ENCODE measurements at regions not wholly inside any gene's neighbourhood (a gene's known extent, or its start where the extent isn't known, plus 50 kb on each side); places are given as distances from the start of the nearest gene placed in this dataset.

- no peak for TF ChIP-seq EZH2 (IDR thresholded peaks at IDR 0.05; ENCODE audit: low read length, missing control alignments)
- TF ChIP-seq, protein P1, sequence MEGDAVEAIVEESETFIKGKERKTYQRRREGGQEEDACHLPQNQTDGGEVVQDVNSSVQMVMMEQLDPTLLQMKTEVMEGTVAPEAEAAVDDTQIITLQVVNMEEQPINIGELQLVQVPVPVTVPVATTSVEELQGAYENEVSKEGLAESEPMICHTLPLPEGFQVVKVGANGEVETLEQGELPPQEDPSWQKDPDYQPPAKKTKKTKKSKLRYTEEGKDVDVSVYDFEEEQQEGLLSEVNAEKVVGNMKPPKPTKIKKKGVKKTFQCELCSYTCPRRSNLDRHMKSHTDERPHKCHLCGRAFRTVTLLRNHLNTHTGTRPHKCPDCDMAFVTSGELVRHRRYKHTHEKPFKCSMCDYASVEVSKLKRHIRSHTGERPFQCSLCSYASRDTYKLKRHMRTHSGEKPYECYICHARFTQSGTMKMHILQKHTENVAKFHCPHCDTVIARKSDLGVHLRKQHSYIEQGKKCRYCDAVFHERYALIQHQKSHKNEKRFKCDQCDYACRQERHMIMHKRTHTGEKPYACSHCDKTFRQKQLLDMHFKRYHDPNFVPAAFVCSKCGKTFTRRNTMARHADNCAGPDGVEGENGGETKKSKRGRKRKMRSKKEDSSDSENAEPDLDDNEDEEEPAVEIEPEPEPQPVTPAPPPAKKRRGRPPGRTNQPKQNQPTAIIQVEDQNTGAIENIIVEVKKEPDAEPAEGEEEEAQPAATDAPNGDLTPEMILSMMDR (conservative IDR thresholded peaks at IDR 0.05 in 1 of 2, IDR thresholded peaks at IDR 0.05 in 1 of 2; ENCODE audit: low read depth in 1 of 2, low read length in 2 of 2) = no peak
- H3K9ac ChIP-seq (ENCODE audit: insufficient read depth, low read length) = no peak overlapping the region
- no peaks in the 10 kb centered on the region for H3K4me1 ChIP-seq (ENCODE audit: control insufficient read depth, extremely low read depth, insufficient read depth, low read length)
- H3K79me2 ChIP-seq (ENCODE audit: control insufficient read depth, insufficient read depth, low read length) = no peaks in the 10 kb centered on the region
- no peaks in the 10 kb centered on the region for H4K20me1 ChIP-seq (ENCODE audit: control insufficient read depth, extremely low read depth, insufficient read depth, low read length)
- no peak for DNase-seq (ENCODE audit: low read depth in 2 of 2)
- H3K4me2 ChIP-seq (ENCODE audit: extremely low read depth, insufficient read depth, low read length) = no peak overlapping the region
- no peak overlapping the region for H3K4me3 ChIP-seq (replicated peaks in 1 of 4; ENCODE audit: control extremely low read depth in 1 of 4, insufficient read depth in 1 of 4, low read depth in 3 of 4, low read length in 4 of 4)
- H2AFZ ChIP-seq (ENCODE audit: low read length) = no peak overlapping the region
- no peaks in the 10 kb centered on the region for H3K27me3 ChIP-seq (ENCODE audit: control insufficient read depth, insufficient read depth, low read length)
- no peaks in the 10 kb centered on the region for H3K9me3 ChIP-seq (ENCODE audit: control insufficient read depth, insufficient read depth, low read depth, low read length)
- H3K36me3 ChIP-seq (ENCODE audit: control insufficient read depth, insufficient read depth, low read length) = no peaks in the 10 kb centered on the region
- no peak overlapping the region for H3K27ac ChIP-seq (ENCODE audit: insufficient read depth, low read length)
Observed at GRCh38 chr3:87924485-87924884, 134.3 kb downstream of the CGGBP1 start.

GRCh38 chr3:87920549-87920948 is 138.3 kb downstream of the CGGBP1 start:
- no peaks in the 10 kb centered on the region for H3K4me1 ChIP-seq (ENCODE audit: control insufficient read depth, extremely low read depth, insufficient read depth, low read length)
- no peaks in the 10 kb centered on the region for H3K9me3 ChIP-seq (ENCODE audit: control insufficient read depth, insufficient read depth, low read depth, low read length)
- no peak overlapping the region for H2AFZ ChIP-seq (ENCODE audit: low read length)
- H3K4me3 ChIP-seq (replicated peaks in 1 of 4; ENCODE audit: control extremely low read depth in 1 of 4, insufficient read depth in 1 of 4, low read depth in 3 of 4, low read length in 4 of 4) = no peak overlapping the region
- no peaks in the 10 kb centered on the region for H3K36me3 ChIP-seq (ENCODE audit: control insufficient read depth, insufficient read depth, low read length)
- no peak overlapping the region for H3K27ac ChIP-seq (ENCODE audit: insufficient read depth, low read length)
- no peaks in the 10 kb centered on the region for H4K20me1 ChIP-seq (ENCODE audit: control insufficient read depth, extremely low read depth, insufficient read depth, low read length)
- H3K9ac ChIP-seq (ENCODE audit: insufficient read depth, low read length) = no peak overlapping the region
- no peak overlapping the region for H3K4me2 ChIP-seq (ENCODE audit: extremely low read depth, insufficient read depth, low read length)
- no peaks in the 10 kb centered on the region for H3K27me3 ChIP-seq (ENCODE audit: control insufficient read depth, insufficient read depth, low read length)
- DNase-seq (ENCODE audit: low read depth in 2 of 2) = no peak
- no peaks in the 10 kb centered on the region for H3K79me2 ChIP-seq (ENCODE audit: control insufficient read depth, insufficient read depth, low read length)
- TF ChIP-seq, protein P1 (conservative IDR thresholded peaks at IDR 0.05 in 1 of 2, IDR thresholded peaks at IDR 0.05 in 1 of 2; ENCODE audit: low read depth in 1 of 2, low read length in 2 of 2) = no peak

DNA sequence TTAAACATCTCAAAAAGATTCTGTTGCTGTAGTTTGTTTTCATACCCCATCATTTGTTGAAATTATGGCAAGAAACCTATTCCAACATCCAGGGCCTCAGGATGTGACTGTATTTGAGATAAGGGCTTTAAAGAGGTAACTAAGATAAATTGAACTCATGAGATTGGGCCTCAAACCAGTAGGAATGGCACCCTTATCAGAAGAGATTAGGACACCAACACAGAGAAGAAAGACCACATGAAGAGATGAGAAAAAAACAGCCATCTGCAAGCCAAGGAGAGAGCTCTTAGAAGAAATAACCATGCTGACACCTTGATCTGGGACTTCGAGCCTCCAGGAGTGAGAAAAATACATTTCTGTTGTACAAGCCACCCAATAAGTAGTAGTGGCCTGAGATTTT is 157.7 kb downstream of the CGGBP1 start:
- Histone ChIP-seq H3K4me1 (ENCODE audit: control insufficient read depth, extremely low read depth, insufficient read depth, low read length) (no peaks in the 10 kb centered on the region), H3K27me3 (ENCODE audit: control insufficient read depth, insufficient read depth, low read length) (no peaks in the 10 kb centered on the region), H3K36me3 (ENCODE audit: control insufficient read depth, insufficient read depth, low read length) (no peaks in the 10 kb centered on the region), H3K4me3 (replicated peaks in 1 of 4; ENCODE audit: control extremely low read depth in 1 of 4, insufficient read depth in 1 of 4, low read depth in 3 of 4, low read length in 4 of 4) (no peak overlapping the region), H4K20me1 (ENCODE audit: control insufficient read depth, extremely low read depth, insufficient read depth, low read length) (no peaks in the 10 kb centered on the region), H3K79me2 (ENCODE audit: control insufficient read depth, insufficient read depth, low read length) (no peaks in the 10 kb centered on the region), H3K27ac (ENCODE audit: insufficient read depth, low read length) (no peak overlapping the region), H3K9ac (ENCODE audit: insufficient read depth, low read length) (no peak overlapping the region), H3K4me2 (ENCODE audit: extremely low read depth, insufficient read depth, low read length) (no peak overlapping the region), H2AFZ (ENCODE audit: low read length) (no peak overlapping the region), H3K9me3 (ENCODE audit: control insufficient read depth, insufficient read depth, low read depth, low read length) (no peaks in the 10 kb centered on the region)
- TF ChIP-seq, protein P1 (conservative IDR thresholded peaks at IDR 0.05 in 1 of 2, IDR thresholded peaks at IDR 0.05 in 1 of 2; ENCODE audit: low read depth in 1 of 2, low read length in 2 of 2) = no peak
- TF ChIP-seq EZH2 (IDR thresholded peaks at IDR 0.05; ENCODE audit: low read length, missing control alignments) = no peak
- no peak for DNase-seq (ENCODE audit: low read depth in 2 of 2)

Data from fibroblast of lung (primary cell).